ENCODE measurements at regions not wholly inside any gene's neighbourhood (a gene's known extent, or its start where the extent isn't known, plus 50 kb on each side); places are given as distances from the start of the nearest gene placed in this dataset.
A peak's percentile ranks its signal among the peaks of the same experiment; 100 is the strongest.
"Not testable (repeated sequence)": the region's sequence is repeated elsewhere in the genome, so short reads cannot be mapped to it uniquely, and the experiment has no call there.

DNA sequence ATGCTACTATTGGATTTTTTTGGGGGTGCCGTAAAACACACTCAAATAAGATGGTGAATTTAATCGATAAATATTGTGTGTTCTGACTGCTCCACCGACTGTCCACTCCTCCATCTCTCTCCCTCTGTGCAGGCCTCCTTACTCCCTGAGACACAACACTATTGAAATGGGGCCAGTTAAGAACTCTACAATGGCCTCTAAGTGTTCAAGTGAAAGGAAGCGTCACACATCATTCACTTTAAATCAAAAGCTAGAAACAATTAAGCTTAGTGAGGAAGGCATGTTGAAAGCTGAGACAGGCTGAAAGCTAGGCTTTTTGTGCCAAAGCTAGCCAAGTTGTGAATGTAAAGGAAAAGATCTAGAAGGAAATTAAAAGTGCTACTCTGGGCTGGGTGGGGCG lies 156.7 kb downstream of the CTTN start:
- H3K4me1 Mint-ChIP-seq, result no peaks in the 10 kb centered on the region
- no peak overlapping the region for H3K27ac Mint-ChIP-seq
- H3K27me3 Mint-ChIP-seq, result peaks cover 0 to 4% (median 0%) of the 10 kb centered on the region in 5 donors
- no peak for ATAC-seq
- DNase-seq, result no peak
- H3K4me3 Mint-ChIP-seq, result no peak overlapping the region
- POLR2A ChIA-PET, result no interaction called here
- H3K9me3 Mint-ChIP-seq, result no peaks in the 10 kb centered on the region
- H3K36me3 Mint-ChIP-seq, result no peaks in the 10 kb centered on the region

DNA sequence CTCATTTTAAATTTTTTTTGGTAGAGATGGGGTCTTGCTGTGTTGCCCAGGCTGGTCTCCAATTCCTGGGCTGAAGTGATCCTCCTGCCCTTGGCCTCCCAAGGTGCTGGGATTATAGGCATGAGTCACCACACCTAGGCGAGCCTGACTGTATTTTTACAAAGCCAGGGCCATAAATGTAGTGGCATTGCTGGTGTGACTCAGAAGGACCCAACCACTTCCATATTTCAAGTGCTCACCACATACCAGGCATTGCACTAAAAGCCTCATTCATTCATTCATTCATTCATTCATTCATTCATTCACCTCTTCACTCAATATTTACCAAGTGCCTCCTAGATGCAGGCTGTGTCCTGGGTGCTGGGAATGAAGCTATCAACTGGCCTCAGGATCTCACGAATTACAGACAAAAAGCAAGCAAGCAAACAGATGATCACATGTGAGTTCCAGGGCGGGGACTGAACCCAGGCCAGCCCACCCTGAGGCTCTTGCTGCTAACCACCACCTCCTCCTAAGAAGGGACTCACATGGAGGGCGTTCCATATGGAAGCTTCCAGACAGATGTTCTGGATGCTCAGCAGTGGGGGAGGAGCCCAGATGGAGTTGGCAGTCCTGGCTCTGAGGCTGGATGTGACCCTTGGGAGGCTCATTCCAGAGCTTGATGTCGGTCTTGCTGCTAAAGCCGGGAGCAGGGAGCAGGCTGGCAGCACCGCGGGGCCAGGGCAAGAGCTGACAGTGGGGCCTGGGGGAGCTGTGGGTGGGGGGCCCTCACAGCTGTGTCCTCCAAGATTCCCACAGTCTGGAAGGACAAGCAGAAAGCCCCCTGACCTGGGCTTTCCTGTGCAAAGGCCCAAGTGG lies 158.8 kb downstream of the CTTN start:
- H3K27ac Mint-ChIP-seq, result no peak overlapping the region
- no peak for ATAC-seq
- POLR2A ChIA-PET, result no interaction called here

DNA sequence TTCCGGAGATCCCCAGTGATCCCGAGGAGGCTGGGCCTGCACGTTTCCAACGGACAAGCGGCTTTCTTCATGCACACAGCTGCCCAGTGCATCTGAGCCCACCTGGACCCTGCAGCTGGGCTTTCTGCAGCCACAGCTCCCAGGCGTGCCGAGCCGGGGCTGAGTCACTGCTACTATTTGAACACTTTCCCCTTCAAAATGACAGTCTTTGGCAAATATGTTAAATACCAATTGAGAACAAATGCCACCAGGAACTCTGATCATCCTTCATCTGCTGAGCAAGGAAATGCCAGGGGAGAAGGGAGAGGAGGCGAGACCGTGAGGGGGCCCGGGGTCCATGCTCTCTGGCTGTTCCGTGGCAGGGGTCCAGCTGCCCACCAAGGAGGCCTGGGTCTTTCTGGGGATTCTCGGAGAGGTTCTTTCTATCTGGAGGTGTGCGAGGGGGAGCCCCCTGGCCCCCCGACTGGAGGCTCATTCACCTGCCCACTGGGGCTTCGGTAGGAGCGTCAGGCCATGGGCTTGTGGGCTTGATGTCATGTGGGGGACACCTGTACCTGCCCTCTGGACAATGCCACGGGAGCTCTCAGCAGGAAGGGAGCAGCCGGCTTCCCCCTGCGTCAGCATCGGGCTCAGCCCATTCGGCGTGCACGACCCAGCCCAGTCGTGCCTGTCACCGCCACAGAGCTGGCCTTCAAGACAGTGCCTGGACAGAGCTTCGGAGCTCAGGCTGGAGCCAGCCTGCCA lies 159.6 kb downstream of the CTTN start:
- DNase-seq, result no peak
- Mint-ChIP-seq H3K27ac (no peak overlapping the region), H3K4me3 (no peak overlapping the region), H3K9me3 (peaks cover 0 to 4% (median 0%) of the 10 kb centered on the region in 9 donors), H3K36me3 (no peaks in the 10 kb centered on the region), H3K4me1 (no peaks in the 10 kb centered on the region), H3K27me3 (peaks cover 0 to 9% (median 0%) of the 10 kb centered on the region in 5 donors)
- POLR2A ChIA-PET, result no interaction called here
- no peak for ATAC-seq

More for the DNA sequence above, 158.8 kb downstream of the CTTN start:
- H3K9me3 Mint-ChIP-seq, result no peaks in the 10 kb centered on the region
- no peaks in the 10 kb centered on the region for H3K4me1 Mint-ChIP-seq
- peaks cover 0 to 9% (median 0%) of the 10 kb centered on the region in 5 donors for H3K27me3 Mint-ChIP-seq
- H3K36me3 Mint-ChIP-seq, result no peaks in the 10 kb centered on the region
- H3K4me3 Mint-ChIP-seq, result no peak overlapping the region
- no peak for DNase-seq

DNA sequence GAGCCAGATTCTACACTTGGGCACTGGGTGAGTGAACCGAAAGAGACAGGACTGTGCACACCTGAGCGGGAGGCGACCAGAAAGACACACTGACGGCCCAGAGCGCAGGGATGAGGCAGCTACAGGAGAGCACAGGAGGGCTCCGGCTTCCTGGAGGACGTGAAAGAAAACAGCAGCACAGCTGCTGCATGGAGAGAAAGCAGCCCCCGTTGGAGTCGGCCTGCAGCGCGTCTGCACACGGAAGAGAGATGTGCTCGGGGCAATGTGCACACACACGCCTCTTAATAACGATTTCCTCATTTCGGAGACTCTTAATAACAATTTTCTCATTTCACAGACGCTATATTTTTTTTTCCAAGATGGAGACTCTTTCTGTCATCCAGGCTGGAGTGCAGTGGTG lies 160.4 kb downstream of the CTTN start:
- peak overlapping the region in 1 of 10 donors; percentile 76 for H3K27ac Mint-ChIP-seq
- no peak for DNase-seq
- H3K36me3 Mint-ChIP-seq, result no peaks in the 10 kb centered on the region
- H3K4me3 Mint-ChIP-seq, result no peak overlapping the region
- H3K9me3 Mint-ChIP-seq, result peaks cover 0 to 4% (median 0%) of the 10 kb centered on the region in 9 donors
- peaks cover 0 to 9% (median under 1%) of the 10 kb centered on the region in 5 donors for H3K27me3 Mint-ChIP-seq
- H3K4me1 Mint-ChIP-seq, result no peaks in the 10 kb centered on the region
- ATAC-seq, result no peak
- POLR2A ChIA-PET, result no interaction called here

DNA sequence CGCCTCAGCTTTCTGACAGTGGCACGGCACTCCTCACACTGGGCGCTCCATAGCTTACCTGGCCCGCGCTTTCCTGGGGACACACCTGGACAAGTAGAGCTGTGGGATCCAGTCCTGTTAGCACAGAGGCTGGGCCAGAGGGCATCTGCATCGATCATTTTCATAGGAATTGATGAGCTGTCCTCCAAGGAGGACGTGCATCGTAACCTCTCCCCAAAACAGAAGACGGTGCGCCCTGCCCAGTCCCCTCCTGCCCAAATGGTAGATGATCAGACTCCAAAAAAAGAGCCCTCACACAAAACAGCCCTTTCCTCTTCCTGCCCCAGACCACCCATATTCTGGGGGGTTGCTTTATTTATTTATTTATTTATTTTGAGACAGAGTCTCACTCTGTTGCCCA lies 161.2 kb downstream of the CTTN start:
- peaks cover 0 to 4% (median 0%) of the 10 kb centered on the region in 9 donors for H3K9me3 Mint-ChIP-seq
- peaks cover 0 to 9% (median 4%) of the 10 kb centered on the region in 5 donors for H3K27me3 Mint-ChIP-seq
- no peak overlapping the region for H3K4me3 Mint-ChIP-seq
- no peaks in the 10 kb centered on the region for H3K4me1 Mint-ChIP-seq
- H3K36me3 Mint-ChIP-seq, result no peaks in the 10 kb centered on the region
- ATAC-seq (no peak), DNase-seq (no peak)
- POLR2A ChIA-PET, result no interaction called here
- H3K27ac Mint-ChIP-seq, result no peak overlapping the region

DNA sequence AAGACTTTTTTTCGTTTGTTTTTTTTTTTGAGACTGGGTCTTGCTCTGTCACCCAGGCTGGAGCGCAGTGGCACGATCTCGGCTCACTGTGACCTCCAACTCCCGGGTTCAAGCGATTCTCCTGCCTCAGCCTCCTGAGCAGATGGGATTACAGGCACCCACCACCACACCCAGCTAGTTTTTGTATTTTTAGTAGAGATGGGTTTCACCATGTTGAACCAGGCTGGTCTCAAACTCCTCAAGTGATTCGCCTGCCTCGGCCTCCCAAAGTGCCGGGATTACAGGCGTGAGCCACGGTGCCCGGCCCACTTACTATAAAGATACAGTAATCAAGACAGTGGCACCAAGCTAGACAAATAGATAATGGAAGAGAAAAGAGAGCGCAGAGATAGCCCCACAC lies 162.3 kb downstream of the CTTN start:
- POLR2A ChIA-PET, H3K4me1 Mint-ChIP-seq, H3K4me3 Mint-ChIP-seq, H3K9me3 Mint-ChIP-seq, H3K27ac Mint-ChIP-seq, DNase-seq, ATAC-seq, H3K36me3 Mint-ChIP-seq: not testable (repeated sequence)
- H3K27me3 Mint-ChIP-seq, result peaks cover 2 to 10% (median 7%) of the 10 kb centered on the region in 5 donors

DNA sequence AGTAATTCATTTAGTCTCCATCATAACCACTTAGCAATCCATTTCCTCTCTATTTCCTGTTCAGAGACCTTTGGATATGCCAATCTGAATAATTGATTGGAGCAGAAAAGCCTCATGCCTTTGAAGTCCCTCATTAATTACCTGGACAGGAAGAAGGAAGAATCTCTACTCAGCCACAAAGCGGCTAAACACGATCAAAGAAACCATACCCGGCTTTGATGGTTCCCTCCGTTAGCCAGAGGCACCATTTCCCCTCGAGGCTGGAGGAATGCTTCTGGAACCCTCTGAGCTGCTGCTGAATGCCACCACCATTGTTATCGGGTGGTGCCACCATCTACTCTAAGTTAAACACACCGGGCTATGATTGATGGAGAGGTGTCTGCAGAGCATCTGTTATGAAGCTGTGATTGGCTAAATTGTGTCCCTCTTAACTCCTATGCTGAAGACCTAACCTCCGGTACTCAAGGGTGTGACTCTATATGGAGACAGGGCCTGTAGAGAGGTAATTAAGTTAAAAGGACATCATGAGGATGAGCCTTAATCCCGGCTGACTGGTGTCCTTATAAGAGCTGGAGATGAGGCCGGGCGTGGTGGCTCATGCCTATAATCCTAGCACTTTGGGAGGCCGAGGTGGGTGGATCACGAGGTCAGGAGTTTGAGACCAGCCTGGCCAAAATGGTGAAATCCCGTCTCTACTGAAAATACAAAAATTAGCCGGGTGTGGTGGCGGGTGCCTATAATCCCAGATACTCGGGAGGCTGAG lies 168.6 kb downstream of the CTTN start:
- Mint-ChIP-seq H3K4me3 (no peak overlapping the region), H3K27ac (no peak overlapping the region), H3K9me3 (peaks cover 0 to 6% (median 2%) of the 10 kb centered on the region in 9 donors), H3K36me3 (peaks cover 0 to 5% (median 0%) of the 10 kb centered on the region in 3 donors), H3K4me1 (peaks cover 0 to 5% (median 2%) of the 10 kb centered on the region in 4 donors), H3K27me3 (peaks cover 21 to 58% (median 24%) of the 10 kb centered on the region in 5 donors)
- ATAC-seq (no peak), DNase-seq (peak in 1 of 10 donors; percentile 18)
- POLR2A ChIA-PET, result no interaction called here

DNA sequence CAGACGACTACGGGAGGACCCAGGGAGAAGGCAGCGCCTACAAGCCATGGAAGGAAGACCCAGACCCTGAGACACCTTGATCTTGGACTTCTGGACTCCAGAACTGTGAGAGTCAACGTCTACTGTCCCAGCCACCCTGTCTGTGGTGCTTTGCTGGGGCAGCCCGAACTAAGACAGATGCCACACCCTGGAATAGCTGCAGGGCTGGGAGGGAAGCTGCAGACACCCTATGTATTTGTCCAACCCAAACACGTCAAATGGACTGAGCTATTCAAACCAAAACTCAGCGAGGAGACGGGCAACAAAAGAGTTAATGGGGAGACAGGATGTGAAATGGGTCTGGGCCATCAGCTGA lies 169.3 kb downstream of the CTTN start:
- H3K4me1 Mint-ChIP-seq, result peaks cover 0 to 5% (median 2%) of the 10 kb centered on the region in 4 donors
- H3K4me3 Mint-ChIP-seq, result no peak overlapping the region
- H3K36me3 Mint-ChIP-seq, result peaks cover 0 to 5% (median 0%) of the 10 kb centered on the region in 3 donors
- POLR2A ChIA-PET, result no interaction called here
- peaks cover 0 to 6% (median 0%) of the 10 kb centered on the region in 9 donors for H3K9me3 Mint-ChIP-seq
- peaks cover 21 to 59% (median 24%) of the 10 kb centered on the region in 5 donors for H3K27me3 Mint-ChIP-seq
- ATAC-seq (no peak), DNase-seq (peak in 1 of 10 donors; percentile 45)
- no peak overlapping the region for H3K27ac Mint-ChIP-seq

DNA sequence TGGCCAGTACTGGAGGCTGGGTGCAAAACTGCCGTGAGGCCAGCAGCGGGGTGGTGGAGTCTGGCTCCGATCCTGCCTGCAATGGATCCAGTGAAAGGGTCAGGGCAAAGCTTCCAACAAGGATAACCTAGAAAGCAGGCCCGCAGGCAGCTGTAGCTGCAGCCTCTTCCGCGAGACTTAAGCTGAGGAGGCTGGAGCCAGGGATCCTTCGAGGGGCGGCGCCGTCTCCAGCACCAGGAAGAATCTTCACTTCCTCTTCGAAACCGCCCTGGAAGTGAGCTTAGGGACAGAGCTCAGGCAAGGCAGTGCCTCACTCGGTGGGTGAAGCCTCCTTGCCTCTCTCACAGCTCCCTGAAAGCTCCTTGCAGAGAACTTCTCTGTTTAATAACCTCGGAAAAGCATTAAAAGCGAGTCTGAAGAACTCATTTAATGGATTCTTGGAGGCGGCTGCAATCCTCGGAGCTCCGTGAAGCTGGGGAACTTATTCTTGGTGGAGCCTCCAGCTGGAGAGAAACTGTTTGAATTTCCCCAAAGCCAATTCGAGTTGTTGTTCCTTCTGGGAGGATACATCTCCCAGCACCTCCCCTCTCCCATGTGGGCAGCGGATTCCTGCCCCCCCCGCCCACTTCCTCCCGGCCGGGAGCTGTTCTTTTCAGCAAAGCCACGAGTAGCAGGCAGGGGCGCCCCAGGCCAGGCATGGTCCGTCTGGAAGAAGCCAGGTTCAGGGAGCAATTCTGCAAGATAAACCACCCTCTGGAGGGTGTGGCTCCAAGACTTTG lies 169.9 kb downstream of the CTTN start:
- Mint-ChIP-seq H3K27me3 (peaks cover 21 to 62% (median 24%) of the 10 kb centered on the region in 5 donors), H3K9me3 (peaks cover 0 to 6% (median 0%) of the 10 kb centered on the region in 9 donors)
- DNase-seq, result no peak

DNA sequence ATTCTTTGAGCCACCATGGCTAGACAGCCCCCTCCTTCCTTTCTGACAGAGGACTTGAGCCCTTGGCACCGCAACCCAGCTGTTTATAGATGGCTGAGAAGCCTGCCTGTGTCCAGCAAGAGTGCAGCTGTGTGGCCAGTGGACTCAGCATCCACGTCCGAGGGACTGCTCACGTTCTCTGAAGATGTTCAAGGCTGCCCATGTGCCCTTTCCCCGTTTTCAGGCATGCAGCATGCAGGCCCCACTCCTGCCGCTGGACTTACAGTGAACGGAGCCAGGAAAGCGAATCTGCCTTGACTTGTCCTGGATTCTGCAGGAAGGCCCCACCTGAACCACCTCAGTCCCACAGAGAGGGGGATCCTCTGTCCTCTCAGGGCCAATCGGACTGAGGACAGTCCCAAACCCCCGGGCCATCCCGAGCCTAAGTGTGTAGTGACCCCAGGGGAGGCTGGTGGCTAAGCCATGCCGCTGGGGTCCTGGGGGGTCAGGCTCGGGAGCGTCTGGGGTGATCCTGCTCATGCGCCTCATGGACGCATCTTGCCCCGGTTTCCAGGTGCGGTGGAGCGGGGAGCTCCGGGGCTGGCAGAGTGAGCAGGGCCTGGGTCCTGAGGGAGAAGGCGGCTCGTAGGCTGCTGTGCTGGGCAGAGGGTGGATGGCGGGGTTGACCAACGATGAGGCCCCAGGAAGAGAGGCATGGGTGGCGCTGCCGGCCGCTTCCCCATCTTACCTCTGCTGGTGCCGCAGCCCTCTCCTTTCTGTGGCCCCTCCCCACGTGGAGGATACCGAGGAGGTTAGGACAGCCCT lies 170.7 kb downstream of the CTTN start:
- peak overlapping the region in 1 of 10 donors; percentile 9 for H3K4me3 Mint-ChIP-seq
- H3K4me1 Mint-ChIP-seq, result peaks cover 0 to 5% (median 2%) of the 10 kb centered on the region in 4 donors
- peaks cover 0 to 5% (median 0%) of the 10 kb centered on the region in 3 donors for H3K36me3 Mint-ChIP-seq
- no peak for ATAC-seq
- H3K27me3 Mint-ChIP-seq, result peaks cover 18 to 64% (median 24%) of the 10 kb centered on the region in 5 donors
- no peak overlapping the region for H3K27ac Mint-ChIP-seq
- POLR2A ChIA-PET, result no interaction called here
- H3K9me3 Mint-ChIP-seq, result peaks cover 0 to 6% (median 0%) of the 10 kb centered on the region in 9 donors
- peak in 1 of 10 donors; percentile 46 for DNase-seq

More for the DNA sequence above, 169.9 kb downstream of the CTTN start:
- Mint-ChIP-seq H3K4me1 (peaks cover 0 to 5% (median 2%) of the 10 kb centered on the region in 4 donors), H3K27ac (no peak overlapping the region), H3K36me3 (peaks cover 0 to 5% (median 0%) of the 10 kb centered on the region in 3 donors), H3K4me3 (peak overlapping the region in 2 of 10 donors; percentile 33 to 44)
- ATAC-seq, result no peak
- POLR2A ChIA-PET, result no interaction called here

DNA sequence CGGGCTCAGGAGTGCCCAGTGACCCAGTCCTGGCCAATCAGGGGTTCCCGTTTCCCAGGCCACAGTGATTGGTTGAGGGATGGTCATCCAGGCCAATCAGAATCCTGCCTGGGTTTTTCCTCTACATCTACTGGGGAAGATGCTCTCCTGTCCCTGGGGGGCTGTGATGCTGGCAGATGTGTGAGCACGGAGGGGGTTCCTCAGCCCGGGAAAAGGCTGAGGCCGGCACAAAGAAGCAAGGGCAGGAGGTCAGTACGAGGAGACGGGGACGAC lies 171.2 kb downstream of the CTTN start:
- H3K4me1 Mint-ChIP-seq, result peaks cover 0 to 5% (median 2%) of the 10 kb centered on the region in 4 donors
- ATAC-seq (no peak), DNase-seq (peak in 1 of 10 donors; percentile 54)
- peak overlapping the region in 1 of 10 donors; percentile 6 for H3K27ac Mint-ChIP-seq
- peaks cover 0 to 5% (median 0%) of the 10 kb centered on the region in 3 donors for H3K36me3 Mint-ChIP-seq
- peaks cover 19 to 65% (median 24%) of the 10 kb centered on the region in 5 donors for H3K27me3 Mint-ChIP-seq
- peaks cover 0 to 6% (median 0%) of the 10 kb centered on the region in 9 donors for H3K9me3 Mint-ChIP-seq
- peak overlapping the region in 1 of 10 donors; percentile 7 for H3K4me3 Mint-ChIP-seq
- POLR2A ChIA-PET, result no interaction called here

Data from naive thymus-derived CD8-positive, alpha-beta T cell (primary cell).